GM12878 (cell line): ENCODE measurements at regions not wholly inside any gene's neighbourhood (a gene's known extent, or its start where the extent isn't known, plus 50 kb on each side); places are given as distances from the start of the nearest gene placed in this dataset.
"Not testable (repeated sequence)": the region's sequence is repeated elsewhere in the genome, so short reads cannot be mapped to it uniquely, and the experiment has no call there.

Experiments
- ATAC-seq: fragments of 200-7000 bp; cut with Tn5 transposase; 3 replicates; pipeline ENCODE4 v1.9.1; 2020; ENCODE audit warnings: mild to moderate bottlenecking, moderate library complexity
- BruUV-seq: library from RNA; stranded (reverse); fragments of 400-500 nt; replicated peaks from 2 replicates; lab custom pipeline; 2021; lab: Mats Ljungman, UMichigan
- CTCF ChIA-PET: fragments of 300-600 bp; sonication (Branson Sonifier 250); formaldehyde crosslinking; extraction: SDS; loops from one replicate; lab custom pipeline; 2021; ENCODE audit warnings: inconsistent platforms; lab: Yijun Ruan, JAX
- POLR2A ChIA-PET: fragments of 350-600 bp; formaldehyde crosslinking; extraction: SDS; loops from one replicate; lab custom pipeline; 2021; ENCODE audit warnings: inconsistent platforms; lab: Charles Lee
- RAD21 ChIA-PET: fragments of 300-600 bp; sonication (Branson Sonifier 250); formaldehyde crosslinking; loops from one replicate; lab custom pipeline; 2023; ENCODE audit warnings: antibody characterized with exemption; ENCODE audit not compliant: unreplicated experiment; lab: Charles Lee
- SMC1A ChIA-PET: fragments of 300-600 bp; sonication (Branson Sonifier 250); formaldehyde crosslinking; loops from one replicate; lab custom pipeline; 2023; ENCODE audit not compliant: unreplicated experiment, uncharacterized antibody; lab: Charles Lee
- DNase-seq: peaks from one replicate; pipeline ENCODE4 v3.0.0-alpha.2; 2011; ENCODE audit warnings: low read depth, low spot score
- FAIRE-seq: peaks from 3 replicates; lab custom pipeline; 2011; peaks lifted over from hg19 to GRCh38; lab: Jason Lieb, UNC
- H2AFZ ChIP-seq: 2 replicates; pipeline ENCODE4 v1.6.0; 2011; ENCODE audit warnings: low read depth, low read length, control low read depth; ENCODE audit not compliant: control insufficient read depth
- H3K27ac ChIP-seq: 2 replicates; pipeline ENCODE4 v1.5.1; 2011; ENCODE audit warnings: control low read depth; ENCODE audit not compliant: control insufficient read depth, insufficient read depth
- H3K27me3 ChIP-seq, 2 experiments: replicated peaks in 1 of 2; 2 replicates each; pipeline versions ENCODE4 v1.6.0 to v1.6.1; 2011; ENCODE audit warnings: low read length in 1 of 2; ENCODE audit not compliant: control insufficient read depth in 2 of 2, insufficient read depth in 2 of 2
- H3K36me3 ChIP-seq, 2 experiments: 2 replicates each; pipeline ENCODE4 v1.5.1; 2011; ENCODE audit warnings: low read length in 1 of 2; ENCODE audit not compliant: control insufficient read depth in 2 of 2, insufficient read depth in 2 of 2
- H3K4me1 ChIP-seq: 2 replicates; pipeline ENCODE4 v1.6.1; 2011; ENCODE audit warnings: mild to moderate bottlenecking, low read length, moderate library complexity, mixed read lengths; ENCODE audit not compliant: control insufficient read depth, insufficient read depth
- H3K4me2 ChIP-seq: 2 replicates; pipeline ENCODE4 v1.6.0; 2011; ENCODE audit warnings: control low read depth; ENCODE audit not compliant: control insufficient read depth, insufficient read depth
- H3K4me3 ChIP-seq: fragments of 200-600 bp; sonication (generic); 2 replicates; pipeline ENCODE4 v1.5.1; 2016
- H3K79me2 ChIP-seq: 2 replicates; pipeline ENCODE4 v1.6.0; 2011; ENCODE audit warnings: low read length; ENCODE audit not compliant: control insufficient read depth, insufficient read depth
- H3K9ac ChIP-seq: 2 replicates; pipeline ENCODE4 v1.8.0; 2011; ENCODE audit warnings: low read length, control low read depth, mixed read lengths; ENCODE audit not compliant: control insufficient read depth, insufficient read depth
- H3K9me3 ChIP-seq: replicated peaks from 3 replicates; pipeline ENCODE4 v1.5.1; 2011; ENCODE audit warnings: mild to moderate bottlenecking, low read length; ENCODE audit not compliant: control insufficient read depth, insufficient read depth
- H4K20me1 ChIP-seq: 2 replicates; pipeline ENCODE4 v1.6.0; 2011; ENCODE audit not compliant: control insufficient read depth, insufficient read depth
- BHLHE40 ChIP-seq, 2 experiments: fragments of 450-650 bp in 1 of 2; IDR thresholded peaks; 2 replicates each; pipeline ENCODE4 v1.6.1; 2011 to 2017; ENCODE audit warnings: low read depth in 2 of 2, borderline replicate concordance in 1 of 2, improper control_type of control experiment in 1 of 2, low read length in 1 of 2, mild to moderate bottlenecking in 1 of 2
- CHD1 ChIP-seq: IDR thresholded peaks from 2 replicates; pipeline ENCODE4 v1.6.1; 2012; ENCODE audit warnings: low read depth, low read length, improper control_type of control experiment
- EGR1 ChIP-seq, 2 experiments: IDR thresholded peaks; 1 replicate in 1 of 2; 2 replicates in 1 of 2; pipeline ENCODE4 v1.6.1; 2011 to 2012; ENCODE audit warnings: low read depth in 2 of 2, low read length in 2 of 2, borderline replicate concordance in 1 of 2, mild to moderate bottlenecking in 1 of 2, moderate library complexity in 1 of 2
- MYC ChIP-seq: IDR thresholded peaks from 2 replicates; pipeline ENCODE4 v1.6.1; 2011; ENCODE audit warnings: mild to moderate bottlenecking, low read length, moderate library complexity, inconsistent platforms; ENCODE audit not compliant: insufficient read depth, insufficient replicate concordance, insufficient read length, severe bottlenecking
- NFXL1 ChIP-seq: fragments of 450-650 bp; IDR thresholded peaks from 2 replicates; pipeline ENCODE4 v1.6.1; 2017; ENCODE audit warnings: antibody characterized with exemption, mild to moderate bottlenecking, borderline replicate concordance
- PAX5 ChIP-seq: IDR thresholded peaks from 2 replicates; pipeline ENCODE4 v1.6.1; 2011; ENCODE audit warnings: low read depth, low read length, borderline replicate concordance
- POLR2A ChIP-seq: IDR thresholded peaks from 2 replicates; pipeline ENCODE4 v1.6.1; 2011; ENCODE audit warnings: low read depth, mild to moderate bottlenecking, low read length
- TBL1XR1 ChIP-seq: IDR thresholded peaks from 2 replicates; pipeline ENCODE4 v1.6.1; 2012; ENCODE audit warnings: low read depth, low read length, improper control_type of control experiment
- WGBS: methylation state at CpG from one replicate; pipeline ENCODE4 v1.1.6; 2016; ENCODE audit warnings: low lambda C conversion rate; ENCODE audit not compliant: insufficient replicate concordance, insufficient coverage; ENCODE audit errors: missing lambda C conversion rate; 5-methylcytosine and 5-hydroxymethylcytosine counted together
- in situ Hi-C: fragments of 300-500 bp; cut with MboI; formaldehyde crosslinking; loops from 9 replicates; pipeline ENCODE4 v1.14.3; 2018; ENCODE audit warnings: mixed read lengths
- intact Hi-C: fragments of 100-400 bp; cut with micrococcal nuclease; formaldehyde crosslinking; loops from one replicate; pipeline ENCODE4 v1.14.2; 2022; ENCODE audit not compliant: unreplicated experiment

DNA sequence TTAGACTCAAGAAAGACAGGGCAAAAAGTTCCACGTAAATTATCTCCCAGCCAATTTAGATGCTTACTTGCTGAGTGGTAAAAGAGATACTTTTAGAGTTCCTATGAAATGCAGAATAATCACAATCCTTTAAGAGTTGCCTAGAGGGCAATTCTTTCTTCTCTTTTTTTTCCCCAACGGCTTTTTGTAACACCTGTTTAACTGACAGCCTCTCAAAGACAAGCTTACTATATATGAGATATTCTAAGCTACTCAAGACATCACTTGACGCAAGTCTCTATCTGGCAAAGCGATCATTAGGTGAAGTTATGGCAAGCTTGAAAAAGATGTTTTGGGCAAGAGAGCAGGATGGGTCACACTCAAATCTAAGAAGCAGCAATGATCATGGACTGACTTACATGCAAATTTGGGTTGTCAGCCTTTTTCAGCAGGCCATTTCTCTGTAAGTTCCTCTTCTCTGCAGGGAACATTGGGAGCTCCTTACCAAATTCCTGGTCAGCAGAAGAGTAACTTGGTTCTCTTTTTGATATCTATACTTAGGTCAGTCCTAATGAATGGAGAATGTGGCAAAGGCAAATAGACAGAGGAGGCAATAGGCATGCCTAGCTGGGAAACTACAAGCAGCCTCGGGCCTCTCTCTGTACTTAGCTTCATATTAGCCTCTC lies 162.9 kb upstream of the FGF13 start:
- no peaks in the 10 kb centered on the region for H3K36me3 ChIP-seq
- no peaks in the 10 kb centered on the region for H3K9me3 ChIP-seq
- ChIA-PET SMC1A (interaction anchor here (1.1 kb wide), 1 partner anchor 14 kb away, joined by 3 read pairs; no protein-coding TSS in a partner anchor), RAD21 (no interaction called here), CTCF (interaction anchor here (0.7 to 0.9 kb wide), 2 partner anchors 13 to 61 kb away, joined by 3 read pairs; no protein-coding TSS in a partner anchor), POLR2A (no interaction called here)
- in situ Hi-C loops (no loop called here), intact Hi-C loops (no loop called here)
- H3K4me2 ChIP-seq = no peak overlapping the region
- no TSS peak for BruUV-seq
- no peak for FAIRE-seq
- H3K9ac ChIP-seq = no peak overlapping the region
- H3K4me3 ChIP-seq = no peak overlapping the region
- whole genome bisulfite sequencing = 41% methylated on average over 5 of the region's 5 CpGs
- H3K27ac ChIP-seq = no peak overlapping the region
- DNase-seq = no peak
- no peak for ATAC-seq
- H3K79me2 ChIP-seq = no peaks in the 10 kb centered on the region
- no peak overlapping the region for H2AFZ ChIP-seq
- H3K4me1 ChIP-seq = no peaks in the 10 kb centered on the region
- no peaks in the 10 kb centered on the region for H3K27me3 ChIP-seq
- no peaks in the 10 kb centered on the region for H4K20me1 ChIP-seq
- TF ChIP-seq TBL1XR1 (no peak), NFXL1 (no peak), BHLHE40 (IDR thresholded peaks at IDR 0.05; ENCODE audit: borderline replicate concordance in 1 of 2, low read depth in 2 of 2, low read length in 1 of 2) (no peak), PAX5 (no peak), CHD1 (no peak), POLR2A (no peak), MYC (no peak), EGR1 (IDR thresholded peaks at IDR 0.05; ENCODE audit: borderline replicate concordance in 1 of 2, low read depth in 2 of 2, low read length in 2 of 2) (no peak)
- TF ChIP-seq, all 136 proteins: peak for 0

DNA sequence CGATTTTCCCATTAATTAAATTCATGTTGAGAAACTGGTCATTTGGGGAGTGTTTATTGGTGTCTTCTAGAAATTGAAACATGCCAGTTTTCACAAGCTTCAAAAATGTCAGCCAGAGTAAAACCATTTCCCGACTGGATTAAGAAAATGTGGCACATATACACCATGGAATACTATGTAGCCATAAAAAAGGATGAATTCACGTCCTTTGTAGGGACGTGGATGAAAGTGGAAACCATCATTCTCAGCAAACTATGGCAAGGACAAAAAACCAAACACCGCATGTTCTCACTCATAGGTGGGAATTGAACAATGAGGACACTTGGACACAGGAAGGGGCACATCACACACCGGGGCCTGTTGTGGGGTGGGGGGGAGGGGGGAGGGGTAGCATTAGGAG lies 162.1 kb upstream of the FGF13 start:
- whole genome bisulfite sequencing = 38% methylated on average over 5 of the region's 6 CpGs
- H3K9me3 ChIP-seq, ATAC-seq, H3K4me1 ChIP-seq, intact Hi-C loops, H3K79me2 ChIP-seq, DNase-seq, H2AFZ ChIP-seq, FAIRE-seq, POLR2A ChIA-PET, H3K27ac ChIP-seq, CTCF ChIA-PET, in situ Hi-C loops, H3K4me2 ChIP-seq, H3K36me3 ChIP-seq, H3K9ac ChIP-seq, H3K4me3 ChIP-seq, H4K20me1 ChIP-seq, H3K27me3 ChIP-seq, BruUV-seq, RAD21 ChIA-PET: not testable (repeated sequence)
- SMC1A ChIA-PET = interaction anchor here (1.1 kb wide), 1 partner anchor 14 kb away, joined by 3 read pairs; no protein-coding TSS in a partner anchor
